GM21737 (cell line): ENCODE measurements at regions not wholly inside any gene's neighbourhood (a gene's known extent, or its start where the extent isn't known, plus 50 kb on each side); places are given as distances from the start of the nearest gene placed in this dataset.

Experiments used
- ATAC-seq: cut with Tn5 transposase; IDR thresholded peaks from one replicate; pipeline ENCODE4 v1.9.1; 2021; ENCODE audit warnings: mild to moderate bottlenecking, moderate library complexity; ENCODE audit not compliant: unreplicated experiment

- no peak for ATAC-seq
These were observed 55.6 kb upstream of the BCL2L14 start for GRCh38 chr12:12015073-12015685.

GRCh38 chr12:12016284-12017100, 54.2 kb upstream of the BCL2L14 start:
- no peak for ATAC-seq

- no peak for ATAC-seq
These were observed 53.6 kb upstream of the BCL2L14 start for GRCh38 chr12:12017135-12017581.

GRCh38 chr12:12017798-12018197, 52.9 kb upstream of the BCL2L14 start:
- ATAC-seq: no peak

- ATAC-seq: no peak
These were observed 52.3 kb upstream of the BCL2L14 start for GRCh38 chr12:12018454-12018853.

- no peak for ATAC-seq
These were observed 50.9 kb upstream of the BCL2L14 start for GRCh38 chr12:12019881-12020280.

GRCh38 chr12:12020762-12021161, 50.0 kb upstream of the BCL2L14 start:
- ATAC-seq: no peak
